Limb (tissue), 2 donors: ENCODE measurements at regions not wholly inside any gene's neighbourhood (a gene's known extent, or its start where the extent isn't known, plus 50 kb on each side); places are given as distances from the start of the nearest gene placed in this dataset.
"Not testable (repeated sequence)": the region's sequence is repeated elsewhere in the genome, so short reads cannot be mapped to it uniquely, and the experiment has no call there.

Experiments
- DNase-seq, 2 donors: peaks; one replicate each; pipeline ENCODE4 v3.0.0-alpha.2; 2016; ENCODE audit errors: extremely low spot score in 2 of 2

GRCh38 chr15:45866616-45867015, 231.8 kb downstream of the SQOR start:
- peak in 1 of 2 donors; percentile 4 for DNase-seq

GRCh38 chr15:45867281-45867680, 232.5 kb downstream of the SQOR start:
- DNase-seq: no peak

GRCh38 chr15:45868109-45868691, 233.4 kb downstream of the SQOR start:
- DNase-seq: no peak

- DNase-seq: no peak
Measured at GRCh38 chr15:45869034-45869668, 234.3 kb downstream of the SQOR start.

DNA sequence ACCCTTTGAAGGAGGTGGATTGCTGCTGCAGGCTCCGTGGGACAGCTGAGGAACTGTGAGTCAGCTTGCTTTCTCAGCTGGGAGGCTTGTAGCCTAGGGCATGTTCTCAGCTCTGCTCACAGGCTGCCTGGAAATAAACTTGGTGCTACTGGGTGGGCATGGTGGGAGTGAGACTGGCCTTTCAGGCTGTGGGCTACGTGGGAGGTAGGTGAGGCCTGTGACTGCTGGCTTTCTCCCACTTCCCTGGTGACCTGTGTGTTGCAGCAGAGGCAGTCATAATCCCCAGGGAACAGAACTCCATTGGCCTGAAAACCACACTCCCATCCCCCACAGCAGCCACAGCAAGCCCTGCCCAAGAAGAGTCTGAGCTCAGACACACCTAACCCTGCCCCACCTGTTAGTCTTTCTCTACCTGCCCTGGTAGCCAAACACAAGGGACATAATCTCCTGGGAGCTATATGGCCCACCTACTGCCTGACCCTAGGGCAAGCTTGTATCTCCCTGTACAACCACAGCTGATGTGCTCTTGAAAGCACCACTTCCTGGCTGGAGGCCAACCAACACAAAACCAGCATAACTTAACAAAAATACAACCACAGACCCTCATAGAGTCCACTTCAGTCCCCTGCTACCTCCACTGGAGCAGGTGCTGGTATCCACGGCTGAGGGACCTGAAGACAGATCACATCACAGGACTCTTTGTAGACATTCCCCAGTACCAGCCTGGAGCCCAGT, 236.5 kb downstream of the SQOR start:
- DNase-seq: no peak

DNA sequence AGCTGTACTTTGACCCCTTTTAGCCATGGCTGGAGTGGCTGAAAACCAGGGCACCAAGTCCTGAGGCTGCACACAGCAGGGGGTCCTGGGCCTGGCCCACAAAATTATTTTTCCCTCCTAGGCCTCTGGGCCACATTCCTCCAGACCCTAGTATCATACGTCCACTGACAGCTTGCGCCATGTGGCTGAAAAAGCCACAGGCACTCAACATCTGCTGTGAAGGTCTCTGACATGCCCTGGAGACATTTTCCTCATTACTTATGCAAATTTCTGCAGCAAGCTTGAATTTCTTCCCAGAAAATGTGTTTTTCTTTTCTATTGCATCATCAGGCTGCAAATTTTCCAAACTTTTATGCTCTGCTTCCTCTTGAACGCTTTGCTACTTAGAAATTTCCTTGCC, 239.0 kb downstream of the SQOR start:
- DNase-seq: no peak

DNA sequence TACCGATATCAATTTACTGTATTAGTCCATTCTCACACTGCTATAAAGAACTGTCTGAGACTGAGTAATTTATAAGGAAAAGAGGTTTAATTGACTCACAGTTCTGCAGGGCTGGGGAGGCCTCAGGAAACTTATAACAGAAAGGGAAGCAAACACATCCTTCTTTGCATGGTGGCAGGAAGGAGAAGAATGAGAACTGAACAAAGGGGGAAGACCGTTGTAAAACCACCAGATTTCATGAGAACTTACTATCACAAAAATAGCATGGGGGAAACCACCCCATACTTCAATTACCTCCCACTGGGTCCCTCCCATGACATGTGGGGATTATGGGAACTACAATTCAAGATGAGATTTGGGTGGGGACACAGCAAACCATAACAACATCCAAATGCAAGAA, 239.7 kb downstream of the SQOR start:
- not testable (repeated sequence) for DNase-seq

DNA sequence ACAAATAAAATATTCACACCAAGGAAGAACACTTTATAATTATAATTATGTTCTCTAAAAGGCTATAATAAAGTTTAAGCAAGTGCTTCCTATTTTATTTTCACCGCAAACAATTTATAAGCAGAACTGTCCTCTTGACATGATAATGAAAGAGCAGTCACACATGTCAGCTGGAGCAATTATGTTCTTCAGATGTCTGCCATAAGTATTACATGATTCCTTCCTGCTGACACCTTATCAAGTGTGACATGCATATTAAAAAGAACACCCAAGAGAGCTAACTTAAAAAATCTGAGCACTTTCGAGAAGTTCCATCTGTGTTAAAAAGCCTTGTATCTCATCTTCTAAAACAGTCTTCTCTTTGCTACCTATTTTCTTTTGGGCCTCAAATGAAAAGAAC, 249.5 kb downstream of the SQOR start:
- no peak for DNase-seq

GRCh38 chr15:45884755-45885445, 250.1 kb downstream of the SQOR start:
- DNase-seq: no peak

- no peak for DNase-seq
Measured at GRCh38 chr15:45885801-45886200, 251.0 kb downstream of the SQOR start.

DNA sequence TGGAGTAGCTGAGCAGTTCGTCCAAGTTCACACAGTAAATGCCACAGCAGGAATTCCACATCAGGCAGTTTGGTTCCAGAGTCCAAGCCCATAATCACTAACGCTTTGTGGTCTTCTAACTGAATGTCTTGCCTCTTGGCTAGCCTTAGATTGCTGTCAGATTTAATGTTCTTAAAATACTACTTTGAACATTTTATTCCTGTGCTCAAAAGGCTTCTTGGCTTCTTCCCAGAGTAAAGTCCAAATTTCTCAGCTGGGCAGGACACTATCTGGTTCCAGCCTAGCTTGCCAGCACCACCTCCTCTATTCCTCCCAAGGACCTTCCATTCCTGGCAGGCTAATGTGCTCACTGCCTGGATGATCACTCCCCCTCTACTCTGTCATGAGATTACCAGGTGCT, 256.9 kb downstream of the SQOR start:
- DNase-seq: peak in 1 of 2 donors; percentile 48

GRCh38 chr15:45892182-45892581, 257.4 kb downstream of the SQOR start:
- DNase-seq: no peak

DNA sequence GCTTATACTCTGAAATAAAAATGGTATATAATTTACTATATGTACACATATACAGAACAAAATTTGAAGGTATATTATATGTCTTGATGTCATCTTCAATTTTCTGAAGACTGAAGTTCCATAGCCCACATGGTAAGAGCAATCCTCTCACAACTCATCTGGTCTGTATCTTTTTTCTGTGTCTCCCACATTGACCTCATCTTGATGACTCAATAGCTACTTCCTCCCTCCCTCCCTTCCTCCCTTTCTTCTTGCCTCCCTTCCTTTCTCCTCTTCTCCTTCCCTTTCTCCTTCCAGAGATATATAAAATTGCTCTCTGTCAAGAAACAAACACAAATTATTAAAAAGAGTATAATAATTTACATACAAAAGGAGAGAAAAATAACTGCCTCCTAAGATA, 268.5 kb downstream of the SQOR start:
- no peak for DNase-seq

DNA sequence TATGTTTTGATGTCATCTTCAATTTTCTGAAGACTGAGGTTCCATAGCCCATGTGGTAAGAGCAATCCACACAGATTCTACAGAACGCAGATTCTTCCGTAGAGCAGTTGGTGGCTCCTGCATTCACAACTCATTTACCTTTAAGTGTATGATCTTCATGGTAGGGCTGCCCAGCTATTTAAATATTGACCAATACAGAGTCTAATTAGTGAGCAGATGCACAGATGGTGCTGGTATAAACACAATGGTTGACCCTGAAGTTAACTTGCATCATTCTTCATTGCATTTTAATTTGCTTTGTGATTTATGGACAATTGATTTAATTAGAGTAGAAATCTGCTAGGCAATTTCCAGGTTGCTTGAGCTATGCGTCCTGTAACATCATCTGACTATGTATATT, 269.2 kb downstream of the SQOR start:
- no peak for DNase-seq

DNA sequence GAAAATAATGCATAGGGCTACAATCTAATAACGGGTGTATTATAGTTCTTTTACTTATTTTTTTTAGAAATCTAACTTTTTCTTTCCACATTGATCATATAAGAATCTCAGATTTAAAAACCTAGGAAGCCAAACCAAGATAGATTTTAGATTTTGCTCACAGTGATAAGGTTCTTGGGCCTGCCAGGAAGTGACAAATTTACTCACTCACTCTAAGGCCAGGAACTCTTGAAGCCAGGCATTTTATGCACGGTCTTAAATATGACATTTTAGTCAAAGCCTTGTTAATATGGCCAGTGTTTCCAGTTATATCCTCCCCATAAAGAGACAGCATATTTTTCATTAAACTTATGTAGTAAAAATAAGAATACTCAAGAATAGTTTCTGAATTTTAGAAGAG, 271.4 kb downstream of the SQOR start:
- no peak for DNase-seq

- no peak for DNase-seq
Measured at GRCh38 chr15:45910671-45911070, 275.8 kb downstream of the SQOR start.

DNA sequence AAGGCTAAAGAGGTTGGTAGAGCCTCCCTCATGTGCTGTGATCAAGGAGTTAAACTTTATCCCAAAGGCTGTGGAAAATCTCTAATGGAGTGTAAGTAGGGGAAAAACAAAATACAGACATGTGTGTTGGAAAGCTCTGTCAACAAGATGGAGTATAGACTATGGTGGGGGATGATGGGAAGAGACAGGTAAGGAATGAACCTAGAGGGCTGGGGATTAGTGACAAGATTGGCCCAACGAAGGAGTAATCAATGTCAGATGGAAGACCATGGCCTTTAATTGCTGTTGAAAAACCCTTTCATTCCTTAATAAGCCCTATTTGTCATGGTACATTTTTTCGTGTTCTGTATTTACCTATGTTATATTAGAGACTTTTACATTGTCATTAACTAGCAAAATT, 278.6 kb downstream of the SQOR start:
- DNase-seq: no peak

- DNase-seq: no peak
Measured at GRCh38 chr15:45914425-45914824, 279.6 kb downstream of the SQOR start.

- DNase-seq: no peak
Measured at GRCh38 chr15:45918839-45919238, 284.0 kb downstream of the SQOR start.

DNA sequence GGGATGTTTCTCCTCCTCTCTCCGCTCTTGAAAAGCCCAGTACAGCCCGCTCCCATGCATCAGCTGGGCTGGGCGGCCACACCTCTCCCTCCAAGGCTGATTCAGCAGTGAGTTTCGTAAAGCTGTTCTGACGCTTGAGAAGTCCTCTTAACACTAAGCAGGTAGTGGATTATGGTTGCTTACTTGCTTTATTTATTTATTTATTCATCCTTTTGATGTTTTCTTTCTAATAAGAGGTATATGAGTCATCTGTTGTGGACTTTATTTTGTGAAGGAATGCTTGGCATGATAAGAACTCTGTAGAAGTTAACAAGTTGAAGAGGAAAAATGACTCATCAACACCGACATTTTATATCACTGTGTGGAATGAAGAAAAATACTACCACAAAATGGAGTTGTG, 285.0 kb downstream of the SQOR start:
- no peak for DNase-seq

- peak in 1 of 2 donors; percentile 21 for DNase-seq
Measured at GRCh38 chr15:45921376-45921775, 286.5 kb downstream of the SQOR start.

DNA sequence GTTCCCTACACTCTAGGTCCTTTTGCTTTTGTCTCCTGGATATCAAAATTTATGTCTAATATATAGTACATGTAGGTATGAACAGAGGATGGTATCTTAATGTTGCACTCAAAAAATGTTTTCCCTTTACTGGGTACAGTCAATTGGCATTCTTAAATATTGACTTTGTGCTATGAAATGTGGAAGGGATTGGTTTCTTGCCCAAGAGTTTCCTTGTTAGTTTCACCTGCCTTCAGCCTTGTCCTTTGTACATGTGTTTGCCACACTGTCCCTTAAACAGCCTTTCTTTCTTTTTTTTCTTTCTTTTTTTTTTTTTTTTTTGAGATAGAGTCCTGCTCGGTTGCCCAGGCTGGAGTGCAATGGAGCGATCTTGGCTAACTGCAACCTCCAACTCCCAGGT, 287.1 kb downstream of the SQOR start:
- no peak for DNase-seq
